Activated CD4-positive, alpha-beta T cell treated with anti-CD3 and anti-CD28 coated beads, Interleukin-2, amount 50 U/mL, for 24 hours (primary cell): ENCODE measurements at regions not wholly inside any gene's neighbourhood (a gene's known extent, or its start where the extent isn't known, plus 50 kb on each side); places are given as distances from the start of the nearest gene placed in this dataset.
"Not testable (repeated sequence)": the region's sequence is repeated elsewhere in the genome, so short reads cannot be mapped to it uniquely, and the experiment has no call there.

Experiments
- DNase-seq, 2 donors: peaks; one replicate each; pipeline ENCODE4 v3.0.0-alpha.2; 2020; ENCODE audit warnings: low read depth in 1 of 2, low spot score in 1 of 2

- DNase-seq = no peak
Measured at GRCh38 chr6:145138469-145139139, 596.7 kb downstream of the EPM2A start.

DNA sequence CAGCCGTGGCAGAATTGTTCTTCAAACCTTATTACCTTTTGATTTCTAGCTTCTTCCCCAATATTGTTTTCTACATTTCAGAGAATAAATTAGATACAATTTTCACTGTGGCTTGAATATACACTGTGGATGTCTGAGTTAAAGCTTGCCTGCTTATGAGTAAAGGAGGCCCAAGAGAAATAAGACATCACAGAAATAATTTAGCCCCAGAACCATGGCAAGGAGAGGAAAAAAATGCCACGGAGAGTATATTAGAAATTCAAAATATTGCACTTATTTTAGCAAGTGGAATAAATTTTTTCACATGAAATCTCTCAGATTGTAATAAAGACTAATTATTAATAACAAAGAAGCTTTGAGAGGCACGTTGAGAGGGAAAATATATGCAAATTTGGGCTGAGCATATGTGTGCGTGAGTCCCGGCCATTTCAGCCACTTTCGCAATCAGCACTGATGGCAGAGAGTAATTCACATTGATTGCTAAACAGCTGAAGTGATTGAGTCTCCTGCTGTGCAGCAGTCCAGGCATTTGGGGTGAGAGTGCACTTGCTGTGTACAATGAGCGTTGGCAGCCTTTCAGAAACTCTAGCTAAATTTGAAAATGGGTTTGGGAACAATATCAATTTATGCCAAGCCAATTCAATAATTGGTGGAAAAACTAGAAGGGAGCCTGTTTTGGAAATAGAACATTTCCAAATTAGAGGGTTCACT, 596.0 kb downstream of the EPM2A start:
- DNase-seq = no peak

DNA sequence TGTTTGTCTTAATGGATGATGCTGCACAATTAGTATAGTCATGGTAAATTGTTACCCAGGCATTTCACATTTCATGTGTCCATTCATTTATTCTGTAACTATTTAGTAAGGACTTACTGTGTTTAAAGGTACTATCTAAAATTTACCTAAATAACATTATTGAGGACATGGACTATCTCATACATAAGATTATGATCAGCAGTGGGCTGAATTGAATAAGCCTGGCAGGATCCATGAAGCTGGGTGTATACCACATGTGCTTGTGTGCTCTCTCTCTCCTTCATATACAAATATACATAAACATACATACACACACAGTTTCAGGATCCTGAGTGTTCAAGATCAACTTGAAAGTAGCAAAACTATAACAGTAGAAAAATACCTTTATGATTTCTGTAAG, 595.4 kb downstream of the EPM2A start:
- DNase-seq = no peak

- no peak for DNase-seq
Measured at GRCh38 chr6:145141572-145141971, 593.7 kb downstream of the EPM2A start.

DNA sequence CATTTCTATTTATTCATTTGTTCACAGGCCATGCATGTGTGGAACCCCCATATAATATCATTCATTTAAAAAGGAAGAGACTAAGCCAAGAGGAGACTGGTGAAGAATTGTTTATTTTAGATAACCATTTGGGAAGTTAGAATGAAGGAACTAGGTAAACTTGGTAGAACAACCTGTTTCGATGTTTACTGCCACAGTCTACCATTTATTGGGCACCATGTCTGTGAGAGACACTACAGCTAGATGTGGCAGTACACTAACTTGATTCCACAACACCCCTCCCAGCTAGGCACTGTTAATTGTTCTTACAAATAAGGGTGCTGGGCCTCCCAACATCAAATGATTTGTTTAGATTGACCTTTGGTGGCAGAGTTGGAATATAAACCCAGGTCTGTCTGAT, 592.4 kb downstream of the EPM2A start:
- DNase-seq = no peak

DNA sequence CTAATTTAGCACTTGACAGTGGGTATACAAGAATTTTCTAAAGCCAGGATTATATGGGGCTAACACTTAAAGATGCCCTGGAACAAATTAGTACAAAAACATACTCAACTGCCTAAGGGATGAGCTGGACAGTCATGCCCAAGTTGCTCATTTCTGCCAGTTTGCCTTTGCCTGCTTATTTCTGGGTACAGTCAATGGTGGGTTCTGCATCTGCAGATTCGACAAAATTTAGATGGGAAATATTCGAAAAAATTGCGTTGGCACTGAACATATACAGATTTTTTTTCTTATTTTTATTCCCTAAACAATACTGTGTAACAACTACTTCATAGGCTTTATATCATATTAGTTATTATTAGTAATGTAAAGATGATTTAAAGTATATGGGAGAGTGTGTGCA, 591.9 kb downstream of the EPM2A start:
- no peak for DNase-seq

DNA sequence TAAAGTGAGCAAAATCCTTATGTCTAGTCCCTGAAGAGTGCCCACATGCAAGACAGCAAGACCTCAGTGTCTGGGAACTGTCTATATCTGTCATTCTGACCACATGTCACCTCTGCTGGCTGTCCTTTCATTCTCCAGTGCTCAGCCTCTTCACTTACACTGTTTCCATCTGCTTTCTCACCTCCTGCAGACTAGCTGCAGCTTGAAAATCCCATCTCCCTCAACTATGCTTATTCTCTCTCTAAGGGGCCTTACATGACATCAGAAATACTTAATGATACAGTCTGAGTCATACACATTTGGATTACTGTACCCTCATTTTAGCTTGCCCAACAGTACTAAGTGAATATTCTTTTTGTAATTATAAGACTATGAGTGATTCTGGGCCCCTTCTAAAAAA, 587.8 kb downstream of the EPM2A start:
- no peak for DNase-seq

- no peak for DNase-seq
Measured at GRCh38 chr6:145147981-145148749, 587.2 kb downstream of the EPM2A start.

GRCh38 chr6:145148776-145149175, 586.5 kb downstream of the EPM2A start:
- no peak for DNase-seq

DNA sequence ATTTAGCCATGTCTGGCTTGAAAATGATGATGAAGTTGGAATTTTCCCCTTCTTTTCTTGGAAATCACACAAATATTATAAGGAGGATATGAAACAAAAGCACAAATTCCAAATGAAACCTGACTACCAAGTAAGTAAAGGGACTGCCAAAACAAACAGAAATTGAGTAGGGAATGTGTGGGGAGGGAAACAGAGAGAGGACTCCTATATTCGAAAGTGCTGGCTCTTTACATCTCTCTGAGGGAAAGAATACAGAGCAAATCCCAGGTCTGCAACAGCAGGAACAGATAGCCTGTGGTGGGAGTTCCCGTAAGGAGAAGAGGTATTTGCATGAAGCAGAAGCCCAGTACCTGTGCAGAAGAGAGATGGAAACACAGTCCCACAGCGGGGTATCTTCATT, 583.7 kb downstream of the EPM2A start:
- DNase-seq = no peak

DNA sequence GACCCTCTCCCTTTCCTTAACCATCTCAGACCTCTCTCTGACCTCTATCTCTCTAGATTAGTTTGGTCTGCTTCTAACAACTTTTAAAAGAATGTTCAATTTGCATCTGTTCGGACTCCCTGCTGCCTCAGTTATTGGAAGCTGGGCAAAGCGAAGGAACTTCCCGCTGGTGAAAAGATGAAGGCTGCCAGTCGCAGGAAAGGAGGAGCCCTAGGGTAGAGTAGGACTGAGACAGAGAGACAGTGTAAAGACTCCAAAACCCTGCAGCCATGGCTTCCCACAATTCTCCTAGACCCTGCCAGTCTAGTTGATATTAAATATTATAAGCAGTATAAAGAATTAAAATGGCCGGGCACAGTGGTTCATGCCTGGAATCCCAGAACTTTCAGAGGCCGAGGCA, 581.8 kb downstream of the EPM2A start:
- no peak for DNase-seq

DNA sequence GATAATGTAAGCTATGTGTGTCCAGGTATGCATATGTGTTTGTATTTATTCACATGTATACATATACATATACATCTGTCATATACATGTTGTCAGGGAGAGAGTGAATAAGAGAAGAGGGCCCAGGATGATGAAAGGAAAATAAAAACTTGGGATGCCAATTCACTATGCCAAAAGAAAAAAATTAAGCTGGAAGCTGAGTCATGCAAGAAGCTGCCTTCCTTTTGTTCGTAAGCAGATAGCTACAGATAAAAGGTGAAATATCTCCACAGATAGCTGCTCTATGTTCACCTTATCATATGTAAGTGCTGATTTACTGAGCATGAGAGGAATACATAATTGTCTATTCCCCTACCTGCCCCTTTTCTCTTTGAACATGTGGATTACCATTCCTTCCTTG, 579.9 kb downstream of the EPM2A start:
- DNase-seq = no peak

GRCh38 chr6:145155873-145156782, 579.2 kb downstream of the EPM2A start:
- no peak for DNase-seq

DNA sequence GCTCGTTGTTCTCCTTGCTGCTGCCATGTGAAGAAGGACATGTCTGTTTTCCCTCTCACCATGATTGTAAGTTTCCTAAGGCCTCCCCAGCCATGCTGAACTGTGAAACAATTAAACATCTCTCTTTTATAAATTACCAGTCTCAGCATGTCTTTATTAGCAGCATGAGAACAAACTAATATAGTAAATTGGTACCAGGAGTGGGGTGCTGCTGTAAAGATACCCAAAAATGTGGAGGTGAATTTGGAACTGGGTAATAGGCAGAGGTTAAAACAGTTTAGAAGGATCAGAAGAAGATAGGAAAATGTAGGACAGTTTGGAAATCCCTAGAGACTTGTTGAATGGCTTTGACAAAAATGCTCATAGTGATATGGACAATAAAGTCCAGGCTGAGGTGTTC, 576.7 kb downstream of the EPM2A start:
- not testable (repeated sequence) for DNase-seq

DNA sequence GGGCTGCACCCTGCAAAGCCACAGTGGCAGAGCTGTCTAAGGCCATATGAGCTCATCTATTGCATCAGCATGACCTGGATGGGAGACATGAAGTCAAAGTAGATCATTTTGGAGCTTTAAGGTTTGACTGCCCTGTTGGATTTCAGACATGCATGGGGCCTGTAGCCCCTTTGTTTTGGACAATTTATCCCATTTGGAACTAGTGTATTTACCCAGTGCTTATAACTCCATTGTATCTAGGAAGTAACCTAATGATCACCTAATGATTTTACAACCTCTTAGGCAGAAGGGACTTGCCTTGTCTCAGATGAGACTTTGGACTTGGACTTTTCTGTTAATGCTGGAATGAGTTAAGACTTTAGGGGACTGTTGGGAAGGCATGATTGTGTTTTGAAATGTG, 575.4 kb downstream of the EPM2A start:
- no peak for DNase-seq

GRCh38 chr6:145161501-145161900, 573.8 kb downstream of the EPM2A start:
- DNase-seq = no peak

DNA sequence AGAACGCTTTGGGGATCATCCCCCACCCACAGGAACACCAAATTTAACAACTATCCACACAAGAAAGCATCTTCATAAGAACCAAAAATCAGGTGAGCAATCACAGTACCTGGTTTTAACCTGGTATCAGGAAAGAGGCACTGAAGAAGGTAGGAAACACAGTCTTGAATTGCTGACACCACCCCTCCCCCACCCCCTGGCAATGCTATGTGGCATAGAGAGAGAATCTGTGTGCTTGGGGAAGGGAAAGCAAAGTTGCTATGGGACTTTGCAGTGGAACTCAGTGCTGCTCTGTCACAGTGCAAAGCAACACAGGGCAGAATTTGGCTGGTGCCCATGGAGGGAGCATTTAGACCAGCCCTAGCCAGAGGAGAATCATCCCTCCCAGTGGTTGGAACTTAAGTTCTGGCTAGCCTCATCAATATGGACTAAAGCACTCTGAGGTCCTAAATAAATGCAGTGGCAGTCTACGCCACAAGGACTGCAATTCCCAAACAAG, 565.5 kb downstream of the EPM2A start:
- DNase-seq = no peak

- DNase-seq = no peak
Measured at GRCh38 chr6:145175470-145175869, 559.9 kb downstream of the EPM2A start.

DNA sequence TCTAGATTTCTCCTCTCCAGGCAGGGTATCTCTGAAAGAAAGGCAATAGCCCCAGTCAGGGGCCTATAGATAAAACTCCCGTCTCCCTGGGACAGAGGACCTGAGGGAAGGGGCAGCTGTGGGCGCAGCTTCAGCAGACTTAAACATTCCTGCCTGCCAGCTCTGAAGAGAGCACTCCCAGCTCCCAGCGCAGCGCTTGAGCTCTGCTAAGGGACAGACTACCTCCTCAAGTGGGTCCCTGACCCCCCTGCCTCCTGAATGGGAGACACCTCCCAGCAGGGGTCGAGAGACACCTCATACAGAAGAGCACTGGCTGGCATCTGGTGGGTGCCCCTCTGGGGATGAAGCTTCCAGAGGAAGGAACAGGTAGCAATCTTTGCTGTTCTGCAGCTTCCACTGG, 556.9 kb downstream of the EPM2A start:
- DNase-seq = no peak

DNA sequence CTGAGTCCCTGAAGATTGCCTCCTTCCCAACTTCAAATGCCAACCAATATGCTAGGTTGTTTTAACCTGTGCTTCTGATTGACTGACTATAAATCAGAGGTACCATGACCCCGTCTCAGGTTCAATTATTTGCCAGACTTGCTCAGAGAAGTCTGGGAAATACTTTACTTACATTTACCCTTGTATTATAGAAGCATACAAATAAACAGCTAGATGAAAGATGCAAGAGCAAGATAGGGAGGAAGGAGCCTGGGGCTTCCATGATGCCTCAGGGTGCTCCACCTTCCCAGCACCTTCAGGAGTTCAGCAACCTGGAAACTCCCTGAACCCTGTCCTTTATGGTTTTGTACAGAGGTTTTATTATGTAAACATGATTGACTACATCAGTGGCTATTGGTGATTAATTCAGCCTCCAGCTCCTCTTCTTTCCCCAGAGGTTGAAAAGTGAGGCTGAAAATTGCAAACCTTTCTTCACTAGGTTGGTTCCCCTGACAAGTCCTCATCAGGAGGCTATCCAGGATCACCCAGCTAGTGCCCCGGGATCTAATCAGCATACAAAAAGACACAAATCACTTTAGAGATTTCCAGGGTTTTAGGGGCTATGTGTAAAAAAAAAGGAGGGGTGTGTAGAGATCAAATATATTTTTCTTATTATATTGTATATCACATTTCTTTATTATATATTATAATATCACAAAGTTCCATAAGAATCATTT, 547.7 kb downstream of the EPM2A start:
- no peak for DNase-seq
